ENCODE measurements at regions not wholly inside any gene's neighbourhood (a gene's known extent, or its start where the extent isn't known, plus 50 kb on each side); places are given as distances from the start of the nearest gene placed in this dataset.
"Not testable (repeated sequence)": the region's sequence is repeated elsewhere in the genome, so short reads cannot be mapped to it uniquely, and the experiment has no call there.

GRCh38 chr21:7753380-7753877, 2768.0 kb upstream of the TPTE start:
- not testable (repeated sequence) for TF ChIP-seq CTCF (IDR thresholded peaks at IDR 0.05); EP300 (IDR thresholded peaks at IDR 0.05); HES2 (IDR thresholded peaks at IDR 0.05); CHD2 (IDR thresholded peaks at IDR 0.05; ENCODE audit: low read length, partially characterized antibody); MYC (IDR thresholded peaks at IDR 0.05; ENCODE audit: borderline replicate concordance, low read length); KDM1A (IDR thresholded peaks at IDR 0.05; ENCODE audit: low read depth); JUN (IDR thresholded peaks at IDR 0.05); PHF8 (IDR thresholded peaks at IDR 0.05; ENCODE audit: borderline replicate concordance, low read depth); USF2 (IDR thresholded peaks at IDR 0.05)
